NCI-H526 (cell line): ENCODE measurements at regions not wholly inside any gene's neighbourhood (a gene's known extent, or its start where the extent isn't known, plus 50 kb on each side); places are given as distances from the start of the nearest gene placed in this dataset.

ENCODE experiments used
- DNase-seq, 2 experiments: peaks; one replicate each; lab custom pipeline; 2025; lab: John Stamatoyannopoulos, UW

GRCh38 chr4:128527946-128528576, 240.4 kb upstream of the PGRMC2 start:
- no peak for DNase-seq

- no peak for DNase-seq
Measured at GRCh38 chr4:128527351-128527750, 239.7 kb upstream of the PGRMC2 start.

- DNase-seq, result no peak
Measured at GRCh38 chr4:128525992-128526630, 238.5 kb upstream of the PGRMC2 start.

GRCh38 chr4:128525387-128525786, 237.8 kb upstream of the PGRMC2 start:
- DNase-seq, result no peak

GRCh38 chr4:128524311-128524710, 236.7 kb upstream of the PGRMC2 start:
- DNase-seq, result no peak

GRCh38 chr4:128521648-128522111, 234.1 kb upstream of the PGRMC2 start:
- no peak for DNase-seq

- no peak for DNase-seq
Measured at GRCh38 chr4:128521156-128521555, 233.5 kb upstream of the PGRMC2 start.

- DNase-seq, result no peak
Measured at GRCh38 chr4:128519163-128519830, 231.7 kb upstream of the PGRMC2 start.

GRCh38 chr4:128517739-128518510, 230.3 kb upstream of the PGRMC2 start:
- no peak for DNase-seq

GRCh38 chr4:128517096-128517738, 229.6 kb upstream of the PGRMC2 start:
- DNase-seq, result no peak

GRCh38 chr4:128516301-128516969, 228.8 kb upstream of the PGRMC2 start:
- no peak for DNase-seq

GRCh38 chr4:128513664-128514484, 226.3 kb upstream of the PGRMC2 start:
- no peak for DNase-seq

GRCh38 chr4:128512767-128513322, 225.2 kb upstream of the PGRMC2 start:
- no peak for DNase-seq

GRCh38 chr4:128512161-128512560, 224.5 kb upstream of the PGRMC2 start:
- no peak for DNase-seq

- DNase-seq, result no peak
Measured at GRCh38 chr4:128510850-128511249, 223.2 kb upstream of the PGRMC2 start.

GRCh38 chr4:128502818-128503527, 215.4 kb upstream of the PGRMC2 start:
- no peak for DNase-seq

GRCh38 chr4:128501239-128501638, 213.6 kb upstream of the PGRMC2 start:
- no peak for DNase-seq

GRCh38 chr4:128488055-128488705, 200.6 kb upstream of the PGRMC2 start:
- DNase-seq, result no peak

- no peak for DNase-seq
Measured at GRCh38 chr4:128484896-128485295, 197.3 kb upstream of the PGRMC2 start.
